KMS-11 (cell line): ENCODE measurements at regions not wholly inside any gene's neighbourhood (a gene's known extent, or its start where the extent isn't known, plus 50 kb on each side); places are given as distances from the start of the nearest gene placed in this dataset.
"Not testable (repeated sequence)": the region's sequence is repeated elsewhere in the genome, so short reads cannot be mapped to it uniquely, and the experiment has no call there.

Source experiments
- H2AFZ ChIP-seq: fragments of 200-600 bp; sonication (generic); 2 replicates; pipeline ENCODE4 v1.6.1; 2016; ENCODE audit warnings: antibody characterized with exemption, mixed run types, low read depth
- H3K27ac ChIP-seq: fragments of 200-600 bp; sonication (generic); 2 replicates; pipeline ENCODE4 v1.6.1; 2016; ENCODE audit warnings: mild to moderate bottlenecking, mixed run types
- H3K27me3 ChIP-seq: fragments of 200-600 bp; sonication (generic); 2 replicates; pipeline ENCODE4 v1.6.1; 2017; ENCODE audit warnings: mild to moderate bottlenecking, low read depth, mixed run types, moderate library complexity; ENCODE audit not compliant: insufficient read depth
- H3K36me3 ChIP-seq: fragments of 200-600 bp; sonication (generic); 2 replicates; pipeline ENCODE4 v1.6.1; 2017; ENCODE audit warnings: mild to moderate bottlenecking, mixed run types; ENCODE audit not compliant: insufficient read depth
- H3K4me1 ChIP-seq: fragments of 200-600 bp; sonication (generic); 2 replicates; pipeline ENCODE4 v1.6.1; 2016; ENCODE audit warnings: mild to moderate bottlenecking, low read depth, mixed run types; ENCODE audit not compliant: poor library complexity, severe bottlenecking
- H3K4me2 ChIP-seq: fragments of 200-600 bp; sonication (generic); 2 replicates; pipeline ENCODE4 v1.7.0; 2016; ENCODE audit warnings: mild to moderate bottlenecking, mixed run types
- H3K4me3 ChIP-seq: fragments of 200-600 bp; sonication (generic); IDR thresholded peaks from 2 replicates; pipeline ENCODE4 v1.6.1; 2017; ENCODE audit warnings: low read depth, low read length, mixed read lengths; ENCODE audit not compliant: insufficient read depth
- H3K79me2 ChIP-seq: fragments of 200-600 bp; sonication (generic); 2 replicates; pipeline ENCODE4 v1.6.1; 2016; ENCODE audit warnings: low read depth, mixed run types; ENCODE audit not compliant: insufficient read depth
- H3K9ac ChIP-seq: fragments of 200-600 bp; sonication (generic); 2 replicates; pipeline ENCODE4 v1.6.1; 2016; ENCODE audit warnings: mild to moderate bottlenecking, mixed run types
- H4K20me1 ChIP-seq: fragments of 200-600 bp; sonication (generic); 2 replicates; pipeline ENCODE4 v1.6.1; 2016; ENCODE audit warnings: mild to moderate bottlenecking, mixed run types; ENCODE audit not compliant: insufficient read depth
- CTCF ChIP-seq: fragments of 200-600 bp; sonication (generic); conservative IDR thresholded peaks from 2 replicates; pipeline ENCODE4 v1.6.1; 2017; ENCODE audit warnings: low read depth, mild to moderate bottlenecking, antibody characterized with exemption, low read length, moderate library complexity, mixed read lengths

- no peak overlapping the region for H3K4me2 ChIP-seq
- TF ChIP-seq CTCF: no peak
- H3K4me3 ChIP-seq: no peak overlapping the region
- H3K4me1 ChIP-seq: no peaks in the 10 kb centered on the region
- H3K27me3 ChIP-seq: no peaks in the 10 kb centered on the region
- H3K9ac ChIP-seq: no peak overlapping the region
- H4K20me1 ChIP-seq: no peaks in the 10 kb centered on the region
- no peak overlapping the region for H3K27ac ChIP-seq
- no peaks in the 10 kb centered on the region for H3K79me2 ChIP-seq
- no peaks in the 10 kb centered on the region for H3K36me3 ChIP-seq
- no peak overlapping the region for H2AFZ ChIP-seq
Measured at GRCh38 chr12:67047634-67048033, 221.5 kb upstream of the CAND1 start.

GRCh38 chr12:67048371-67048770, 220.8 kb upstream of the CAND1 start:
- Histone ChIP-seq H3K4me1 (no peaks in the 10 kb centered on the region), H3K27me3 (no peaks in the 10 kb centered on the region), H3K27ac (no peak overlapping the region), H3K9ac (no peak overlapping the region), H4K20me1 (no peaks in the 10 kb centered on the region), H2AFZ (no peak overlapping the region), H3K4me2 (no peak overlapping the region), H3K4me3 (no peak overlapping the region), H3K36me3 (no peaks in the 10 kb centered on the region), H3K79me2 (no peaks in the 10 kb centered on the region)
- TF ChIP-seq CTCF: no peak

DNA sequence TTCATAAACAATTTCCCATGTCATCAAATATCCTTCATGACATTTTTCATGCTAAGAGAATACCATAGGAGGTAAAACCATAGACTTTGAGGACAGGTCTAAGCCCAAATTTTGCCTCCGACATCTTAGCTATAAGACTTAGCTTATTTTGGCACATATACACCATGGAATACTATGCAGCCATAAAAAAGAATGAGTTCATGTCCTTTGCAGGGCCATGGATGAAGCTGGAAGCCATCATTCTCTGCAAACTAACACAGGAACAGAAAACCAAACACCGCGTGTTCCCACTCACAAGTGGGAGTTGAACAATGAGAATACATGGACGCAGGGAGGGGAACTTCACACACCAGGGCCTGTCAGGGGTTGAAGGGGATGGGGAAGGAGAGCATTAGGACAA, 220.0 kb upstream of the CAND1 start:
- H3K4me3 ChIP-seq, H3K4me1 ChIP-seq, H4K20me1 ChIP-seq, H3K4me2 ChIP-seq, H2AFZ ChIP-seq, H3K27me3 ChIP-seq, H3K9ac ChIP-seq, H3K79me2 ChIP-seq, H3K27ac ChIP-seq, H3K36me3 ChIP-seq: not testable (repeated sequence)

DNA sequence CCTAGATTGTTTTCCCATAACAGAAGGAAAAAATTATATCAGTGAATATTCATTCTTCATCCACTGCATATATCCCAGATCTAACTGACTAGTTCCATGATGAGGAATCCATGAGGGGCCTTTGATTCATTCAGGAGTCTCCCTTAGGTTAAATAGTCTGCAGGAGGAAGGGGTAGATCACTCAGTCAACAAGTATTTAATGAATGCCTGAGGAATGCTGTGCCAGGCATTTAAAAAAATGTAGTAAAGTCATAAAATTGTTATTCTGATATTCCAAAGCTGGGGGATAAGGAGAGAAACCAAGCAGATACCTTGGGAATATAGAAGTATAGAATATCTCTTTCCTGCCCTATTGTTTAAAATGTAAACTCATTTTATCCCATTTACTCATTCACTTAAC, 216.2 kb upstream of the CAND1 start:
- TF ChIP-seq CTCF: no peak
- H3K27ac ChIP-seq: no peak overlapping the region
- peaks cover 7% of the 10 kb centered on the region for H3K4me1 ChIP-seq
- H3K4me2 ChIP-seq: no peak overlapping the region
- no peak overlapping the region for H2AFZ ChIP-seq
- no peaks in the 10 kb centered on the region for H3K27me3 ChIP-seq
- no peak overlapping the region for H3K4me3 ChIP-seq
- H3K36me3 ChIP-seq: no peaks in the 10 kb centered on the region
- H3K79me2 ChIP-seq: no peaks in the 10 kb centered on the region
- no peak overlapping the region for H3K9ac ChIP-seq
- no peaks in the 10 kb centered on the region for H4K20me1 ChIP-seq

GRCh38 chr12:67056329-67056728, 212.8 kb upstream of the CAND1 start:
- H3K27me3 ChIP-seq: no peaks in the 10 kb centered on the region
- no peak for TF ChIP-seq CTCF
- peaks cover 26% of the 10 kb centered on the region for H3K4me1 ChIP-seq
- no peak overlapping the region for H3K9ac ChIP-seq
- no peaks in the 10 kb centered on the region for H4K20me1 ChIP-seq
- no peaks in the 10 kb centered on the region for H3K79me2 ChIP-seq
- no peak overlapping the region for H3K27ac ChIP-seq
- no peak overlapping the region for H3K4me3 ChIP-seq
- no peaks in the 10 kb centered on the region for H3K36me3 ChIP-seq
- no peak overlapping the region for H3K4me2 ChIP-seq
- no peak overlapping the region for H2AFZ ChIP-seq
